ENCODE measurements at regions not wholly inside any gene's neighbourhood (a gene's known extent, or its start where the extent isn't known, plus 50 kb on each side); places are given as distances from the start of the nearest gene placed in this dataset.

GRCh38 chr13:87736849-87737385 lies 65.7 kb downstream of the SLITRK5 start:
- no peak overlapping the region for H3K27ac ChIP-seq (ENCODE audit: low read depth)
- WGBS, result 17% methylated on average over 1 of the region's 1 CpG
- no peaks in the 10 kb centered on the region for H3K36me3 ChIP-seq (ENCODE audit: insufficient read depth)
- H3K4me1 ChIP-seq (ENCODE audit: insufficient read depth), result no peaks in the 10 kb centered on the region
- DNase-seq (ENCODE audit: extremely low spot score), result no peak
- no peak overlapping the region for H3K4me3 ChIP-seq (ENCODE audit: low read depth, low read length)

GRCh38 chr13:87754097-87754496 lies 82.9 kb downstream of the SLITRK5 start:
- H3K36me3 ChIP-seq (ENCODE audit: insufficient read depth), result no peaks in the 10 kb centered on the region
- no peaks in the 10 kb centered on the region for H3K4me1 ChIP-seq (ENCODE audit: insufficient read depth)
- H3K27ac ChIP-seq (ENCODE audit: low read depth), result no peak overlapping the region
- no peak for DNase-seq (ENCODE audit: extremely low spot score)
- no peak overlapping the region for H3K4me3 ChIP-seq (ENCODE audit: low read depth, low read length)
- 49% methylated on average over 1 of the region's 1 CpG for WGBS

- DNase-seq (ENCODE audit: extremely low spot score), result no peak
- no peak overlapping the region for H3K27ac ChIP-seq (ENCODE audit: low read depth)
- no peaks in the 10 kb centered on the region for H3K4me1 ChIP-seq (ENCODE audit: insufficient read depth)
- WGBS, result 69% methylated on average over 4 of the region's 4 CpGs
- no peaks in the 10 kb centered on the region for H3K36me3 ChIP-seq (ENCODE audit: insufficient read depth)
- H3K4me3 ChIP-seq (ENCODE audit: low read depth, low read length), result no peak overlapping the region
Observed at GRCh38 chr13:87769445-87769844, 98.3 kb downstream of the SLITRK5 start.

- H3K27ac ChIP-seq (ENCODE audit: low read depth), result no peak overlapping the region
- WGBS, result 34% methylated on average over 3 of the region's 3 CpGs
Observed at GRCh38 chr13:87777387-87777786, 106.2 kb downstream of the SLITRK5 start.

GRCh38 chr13:87778128-87778527 lies 107.0 kb downstream of the SLITRK5 start:
- H3K4me1 ChIP-seq (ENCODE audit: insufficient read depth), result no peaks in the 10 kb centered on the region
- no peak for DNase-seq (ENCODE audit: extremely low spot score)
- H3K27ac ChIP-seq (ENCODE audit: low read depth), result no peak overlapping the region
- H3K4me3 ChIP-seq (ENCODE audit: low read depth, low read length), result no peak overlapping the region
- WGBS, result 77% methylated on average over 3 of the region's 3 CpGs
- H3K36me3 ChIP-seq (ENCODE audit: insufficient read depth), result no peaks in the 10 kb centered on the region

More at GRCh38 chr13:87777387-87777786, 106.2 kb downstream of the SLITRK5 start:
- H3K36me3 ChIP-seq (ENCODE audit: insufficient read depth), result no peaks in the 10 kb centered on the region
- H3K4me1 ChIP-seq (ENCODE audit: insufficient read depth), result no peaks in the 10 kb centered on the region
- no peak overlapping the region for H3K4me3 ChIP-seq (ENCODE audit: low read depth, low read length)
- no peak for DNase-seq (ENCODE audit: extremely low spot score)

- Histone ChIP-seq H3K36me3 (ENCODE audit: insufficient read depth) (no peaks in the 10 kb centered on the region), H3K4me3 (ENCODE audit: low read depth, low read length) (no peak overlapping the region), H3K4me1 (ENCODE audit: insufficient read depth) (no peaks in the 10 kb centered on the region), H3K27ac (ENCODE audit: low read depth) (no peak overlapping the region)
- no peak for DNase-seq (ENCODE audit: extremely low spot score)
- WGBS, result 77% methylated on average over 1 of the region's 1 CpG
Observed at GRCh38 chr13:87779426-87779825, 108.3 kb downstream of the SLITRK5 start.

- Histone ChIP-seq H3K27ac (ENCODE audit: low read depth) (no peak overlapping the region), H3K4me3 (ENCODE audit: low read depth, low read length) (no peak overlapping the region), H3K36me3 (ENCODE audit: insufficient read depth) (no peaks in the 10 kb centered on the region), H3K4me1 (ENCODE audit: insufficient read depth) (no peaks in the 10 kb centered on the region)
- no peak for DNase-seq (ENCODE audit: extremely low spot score)
- WGBS, result 79% methylated on average over 5 of the region's 5 CpGs
Observed at GRCh38 chr13:87783366-87783765, 112.2 kb downstream of the SLITRK5 start.

GRCh38 chr13:87788363-87788762 lies 117.2 kb downstream of the SLITRK5 start:
- H3K4me1 ChIP-seq (ENCODE audit: insufficient read depth), result no peaks in the 10 kb centered on the region
- H3K4me3 ChIP-seq (ENCODE audit: low read depth, low read length), result no peak overlapping the region
- no peak for DNase-seq (ENCODE audit: extremely low spot score)
- 87% methylated on average over 4 of the region's 4 CpGs for WGBS
- H3K36me3 ChIP-seq (ENCODE audit: insufficient read depth), result no peaks in the 10 kb centered on the region
- no peak overlapping the region for H3K27ac ChIP-seq (ENCODE audit: low read depth)

GRCh38 chr13:87792878-87793277 lies 121.7 kb downstream of the SLITRK5 start:
- 62% methylated on average over 6 of the region's 6 CpGs for WGBS
- Histone ChIP-seq H3K36me3 (ENCODE audit: insufficient read depth) (no peaks in the 10 kb centered on the region), H3K27ac (ENCODE audit: low read depth) (no peak overlapping the region), H3K4me1 (ENCODE audit: insufficient read depth) (no peaks in the 10 kb centered on the region), H3K4me3 (ENCODE audit: low read depth, low read length) (no peak overlapping the region)
- no peak for DNase-seq (ENCODE audit: extremely low spot score)

- Histone ChIP-seq H3K4me1 (ENCODE audit: insufficient read depth) (no peaks in the 10 kb centered on the region), H3K27ac (ENCODE audit: low read depth) (no peak overlapping the region), H3K4me3 (ENCODE audit: low read depth, low read length) (no peak overlapping the region), H3K36me3 (ENCODE audit: insufficient read depth) (no peaks in the 10 kb centered on the region)
- no peak for DNase-seq (ENCODE audit: extremely low spot score)
- 66% methylated on average over 2 of the region's 2 CpGs for WGBS
Observed at GRCh38 chr13:87798536-87798935, 127.4 kb downstream of the SLITRK5 start.

GRCh38 chr13:87810391-87810801 lies 139.2 kb downstream of the SLITRK5 start:
- no peaks in the 10 kb centered on the region for H3K4me1 ChIP-seq (ENCODE audit: insufficient read depth)
- H3K36me3 ChIP-seq (ENCODE audit: insufficient read depth), result no peaks in the 10 kb centered on the region
- 28% methylated on average over 13 of the region's 13 CpGs for WGBS
- H3K4me3 ChIP-seq (ENCODE audit: low read depth, low read length), result no peak overlapping the region
- DNase-seq (ENCODE audit: extremely low spot score), result no peak
- H3K27ac ChIP-seq (ENCODE audit: low read depth), result no peak overlapping the region

GRCh38 chr13:87810920-87811344 lies 139.8 kb downstream of the SLITRK5 start:
- H3K4me3 ChIP-seq (ENCODE audit: low read depth, low read length), result no peak overlapping the region
- no peaks in the 10 kb centered on the region for H3K36me3 ChIP-seq (ENCODE audit: insufficient read depth)
- H3K27ac ChIP-seq (ENCODE audit: low read depth), result no peak overlapping the region
- 90% methylated on average over 14 of the region's 14 CpGs for WGBS
- no peaks in the 10 kb centered on the region for H3K4me1 ChIP-seq (ENCODE audit: insufficient read depth)
- DNase-seq (ENCODE audit: extremely low spot score), result no peak

GRCh38 chr13:87814403-87814802 lies 143.2 kb downstream of the SLITRK5 start:
- DNase-seq (ENCODE audit: extremely low spot score), result no peak
- 27% methylated on average over 3 of the region's 3 CpGs for WGBS
- H3K4me3 ChIP-seq (ENCODE audit: low read depth, low read length), result no peak overlapping the region

GRCh38 chr13:87820241-87820640 lies 149.1 kb downstream of the SLITRK5 start:
- Histone ChIP-seq H3K4me3 (ENCODE audit: low read depth, low read length) (no peak overlapping the region), H3K4me1 (ENCODE audit: insufficient read depth) (no peaks in the 10 kb centered on the region), H3K27ac (ENCODE audit: low read depth) (no peak overlapping the region), H3K36me3 (ENCODE audit: insufficient read depth) (no peaks in the 10 kb centered on the region)
- DNase-seq (ENCODE audit: extremely low spot score), result no peak
- WGBS, result 11% methylated on average over 1 of the region's 1 CpG

More at GRCh38 chr13:87814403-87814802, 143.2 kb downstream of the SLITRK5 start:
- Histone ChIP-seq H3K36me3 (ENCODE audit: insufficient read depth) (no peaks in the 10 kb centered on the region), H3K27ac (ENCODE audit: low read depth) (no peak overlapping the region), H3K4me1 (ENCODE audit: insufficient read depth) (no peaks in the 10 kb centered on the region)

GRCh38 chr13:87821512-87821911 lies 150.3 kb downstream of the SLITRK5 start:
- H3K4me3 ChIP-seq (ENCODE audit: low read depth, low read length), result no peak overlapping the region
- DNase-seq (ENCODE audit: extremely low spot score), result no peak
- no peaks in the 10 kb centered on the region for H3K36me3 ChIP-seq (ENCODE audit: insufficient read depth)
- no peak overlapping the region for H3K27ac ChIP-seq (ENCODE audit: low read depth)
- no peaks in the 10 kb centered on the region for H3K4me1 ChIP-seq (ENCODE audit: insufficient read depth)
- 70% methylated on average over 4 of the region's 4 CpGs for WGBS

Data from urinary bladder (tissue), 3 donors.